ENCODE measurements at regions not wholly inside any gene's neighbourhood (a gene's known extent, or its start where the extent isn't known, plus 50 kb on each side); places are given as distances from the start of the nearest gene placed in this dataset.

GRCh38 chr10:81179805-81180452 lies 642.2 kb downstream of the SH2D4B start:
- TF ChIP-seq POLR2A (IDR thresholded peaks at IDR 0.05) (no peak), CTCF (IDR thresholded peaks at IDR 0.05 in 4 of 5, conservative IDR thresholded peaks at IDR 0.05 in 1 of 5) (no peak)
